ENCODE measurements at regions not wholly inside any gene's neighbourhood (a gene's known extent, or its start where the extent isn't known, plus 50 kb on each side); places are given as distances from the start of the nearest gene placed in this dataset.

DNA sequence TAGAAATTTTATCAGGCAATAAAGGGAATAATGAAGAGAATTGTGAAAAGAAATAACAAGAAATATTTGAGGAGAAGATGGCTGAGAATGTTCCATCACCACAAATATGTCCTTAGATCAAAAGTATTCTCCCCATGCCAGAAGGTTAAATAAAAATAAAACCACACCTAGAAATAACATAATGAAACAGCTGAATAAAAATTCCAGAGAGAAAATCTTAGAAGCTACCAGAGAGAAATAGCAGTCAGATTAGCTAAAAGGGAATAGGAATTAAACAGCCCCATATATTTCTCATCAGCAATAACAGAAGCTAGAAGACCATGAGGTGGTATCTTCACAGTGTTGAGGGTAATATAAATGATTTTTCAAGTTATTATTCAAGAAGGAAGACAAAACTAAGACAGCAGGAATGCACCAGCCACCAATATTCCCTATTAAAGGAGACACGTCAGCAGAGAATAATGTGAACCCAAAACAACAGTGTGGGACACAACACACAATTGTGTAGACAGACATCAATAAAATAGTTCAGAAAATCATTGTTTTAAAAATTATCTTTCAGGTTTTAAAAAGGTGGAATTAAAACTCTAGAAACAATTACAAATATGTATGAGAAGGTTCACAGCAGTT, 82.0 kb upstream of the NEDD4L start:
- TF ChIP-seq, protein P1, sequence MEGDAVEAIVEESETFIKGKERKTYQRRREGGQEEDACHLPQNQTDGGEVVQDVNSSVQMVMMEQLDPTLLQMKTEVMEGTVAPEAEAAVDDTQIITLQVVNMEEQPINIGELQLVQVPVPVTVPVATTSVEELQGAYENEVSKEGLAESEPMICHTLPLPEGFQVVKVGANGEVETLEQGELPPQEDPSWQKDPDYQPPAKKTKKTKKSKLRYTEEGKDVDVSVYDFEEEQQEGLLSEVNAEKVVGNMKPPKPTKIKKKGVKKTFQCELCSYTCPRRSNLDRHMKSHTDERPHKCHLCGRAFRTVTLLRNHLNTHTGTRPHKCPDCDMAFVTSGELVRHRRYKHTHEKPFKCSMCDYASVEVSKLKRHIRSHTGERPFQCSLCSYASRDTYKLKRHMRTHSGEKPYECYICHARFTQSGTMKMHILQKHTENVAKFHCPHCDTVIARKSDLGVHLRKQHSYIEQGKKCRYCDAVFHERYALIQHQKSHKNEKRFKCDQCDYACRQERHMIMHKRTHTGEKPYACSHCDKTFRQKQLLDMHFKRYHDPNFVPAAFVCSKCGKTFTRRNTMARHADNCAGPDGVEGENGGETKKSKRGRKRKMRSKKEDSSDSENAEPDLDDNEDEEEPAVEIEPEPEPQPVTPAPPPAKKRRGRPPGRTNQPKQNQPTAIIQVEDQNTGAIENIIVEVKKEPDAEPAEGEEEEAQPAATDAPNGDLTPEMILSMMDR (IDR thresholded peaks at IDR 0.05; ENCODE audit: low read depth, low read length, missing input control), result no peak
- TF ChIP-seq TAF1 (conservative IDR thresholded peaks at IDR 0.05), result no peak
- TF ChIP-seq GABPA (IDR thresholded peaks at IDR 0.05 in 1 of 2, conservative IDR thresholded peaks at IDR 0.05 in 1 of 2), result no peak
- no peak for TF ChIP-seq RAD21 (IDR thresholded peaks at IDR 0.05)
- TF ChIP-seq, protein P2, sequence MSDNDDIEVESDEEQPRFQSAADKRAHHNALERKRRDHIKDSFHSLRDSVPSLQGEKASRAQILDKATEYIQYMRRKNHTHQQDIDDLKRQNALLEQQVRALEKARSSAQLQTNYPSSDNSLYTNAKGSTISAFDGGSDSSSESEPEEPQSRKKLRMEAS (IDR thresholded peaks at IDR 0.05), result no peak
- no peak for TF ChIP-seq YY1 (IDR thresholded peaks at IDR 0.05)
- TF ChIP-seq HNF4G (IDR thresholded peaks at IDR 0.05), result no peak
- no peak for TF ChIP-seq SP1 (IDR thresholded peaks at IDR 0.05)
- TF ChIP-seq, protein P3, sequence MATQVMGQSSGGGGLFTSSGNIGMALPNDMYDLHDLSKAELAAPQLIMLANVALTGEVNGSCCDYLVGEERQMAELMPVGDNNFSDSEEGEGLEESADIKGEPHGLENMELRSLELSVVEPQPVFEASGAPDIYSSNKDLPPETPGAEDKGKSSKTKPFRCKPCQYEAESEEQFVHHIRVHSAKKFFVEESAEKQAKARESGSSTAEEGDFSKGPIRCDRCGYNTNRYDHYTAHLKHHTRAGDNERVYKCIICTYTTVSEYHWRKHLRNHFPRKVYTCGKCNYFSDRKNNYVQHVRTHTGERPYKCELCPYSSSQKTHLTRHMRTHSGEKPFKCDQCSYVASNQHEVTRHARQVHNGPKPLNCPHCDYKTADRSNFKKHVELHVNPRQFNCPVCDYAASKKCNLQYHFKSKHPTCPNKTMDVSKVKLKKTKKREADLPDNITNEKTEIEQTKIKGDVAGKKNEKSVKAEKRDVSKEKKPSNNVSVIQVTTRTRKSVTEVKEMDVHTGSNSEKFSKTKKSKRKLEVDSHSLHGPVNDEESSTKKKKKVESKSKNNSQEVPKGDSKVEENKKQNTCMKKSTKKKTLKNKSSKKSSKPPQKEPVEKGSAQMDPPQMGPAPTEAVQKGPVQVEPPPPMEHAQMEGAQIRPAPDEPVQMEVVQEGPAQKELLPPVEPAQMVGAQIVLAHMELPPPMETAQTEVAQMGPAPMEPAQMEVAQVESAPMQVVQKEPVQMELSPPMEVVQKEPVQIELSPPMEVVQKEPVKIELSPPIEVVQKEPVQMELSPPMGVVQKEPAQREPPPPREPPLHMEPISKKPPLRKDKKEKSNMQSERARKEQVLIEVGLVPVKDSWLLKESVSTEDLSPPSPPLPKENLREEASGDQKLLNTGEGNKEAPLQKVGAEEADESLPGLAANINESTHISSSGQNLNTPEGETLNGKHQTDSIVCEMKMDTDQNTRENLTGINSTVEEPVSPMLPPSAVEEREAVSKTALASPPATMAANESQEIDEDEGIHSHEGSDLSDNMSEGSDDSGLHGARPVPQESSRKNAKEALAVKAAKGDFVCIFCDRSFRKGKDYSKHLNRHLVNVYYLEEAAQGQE (IDR thresholded peaks at IDR 0.05), result no peak

Measured in liver (tissue), 3 donors.